ENCODE measurements at regions not wholly inside any gene's neighbourhood (a gene's known extent, or its start where the extent isn't known, plus 50 kb on each side); places are given as distances from the start of the nearest gene placed in this dataset.
"Not testable (repeated sequence)": the region's sequence is repeated elsewhere in the genome, so short reads cannot be mapped to it uniquely, and the experiment has no call there.

- DNase-seq (ENCODE audit: low spot score) = no peak
These were observed 189.5 kb downstream of the ERCC6L2 start for GRCh38 chr9:96064826-96065481.

GRCh38 chr9:96062854-96063253, 187.4 kb downstream of the ERCC6L2 start:
- DNase-seq (ENCODE audit: low spot score) = no peak

GRCh38 chr9:96062031-96062430, 186.5 kb downstream of the ERCC6L2 start:
- no peak for DNase-seq (ENCODE audit: low spot score)

GRCh38 chr9:96061293-96061987, 185.9 kb downstream of the ERCC6L2 start:
- peak; percentile 60 for DNase-seq (ENCODE audit: low spot score)

GRCh38 chr9:96058218-96058617, 182.7 kb downstream of the ERCC6L2 start:
- DNase-seq (ENCODE audit: low spot score) = no peak

- DNase-seq (ENCODE audit: low spot score) = no peak
These were observed 181.7 kb downstream of the ERCC6L2 start for GRCh38 chr9:96057155-96057554.

GRCh38 chr9:96056226-96056625, 180.7 kb downstream of the ERCC6L2 start:
- DNase-seq (ENCODE audit: low spot score) = no peak

GRCh38 chr9:96054248-96054647, 178.8 kb downstream of the ERCC6L2 start:
- not testable (repeated sequence) for DNase-seq (ENCODE audit: low spot score)

- no peak for DNase-seq (ENCODE audit: low spot score)
These were observed 177.2 kb downstream of the ERCC6L2 start for GRCh38 chr9:96052686-96053085.

- DNase-seq (ENCODE audit: low spot score) = no peak
These were observed 175.9 kb downstream of the ERCC6L2 start for GRCh38 chr9:96051423-96051822.

- no peak for DNase-seq (ENCODE audit: low spot score)
These were observed 175.3 kb downstream of the ERCC6L2 start for GRCh38 chr9:96050861-96051155.

- DNase-seq (ENCODE audit: low spot score) = no peak
These were observed 174.8 kb downstream of the ERCC6L2 start for GRCh38 chr9:96050048-96050860.

- no peak for DNase-seq (ENCODE audit: low spot score)
These were observed 173.7 kb downstream of the ERCC6L2 start for GRCh38 chr9:96048956-96049831.

GRCh38 chr9:96048104-96048955, 172.8 kb downstream of the ERCC6L2 start:
- DNase-seq (ENCODE audit: low spot score) = no peak

- no peak for DNase-seq (ENCODE audit: low spot score)
These were observed 172.2 kb downstream of the ERCC6L2 start for GRCh38 chr9:96047741-96048103.

- DNase-seq (ENCODE audit: low spot score) = no peak
These were observed 171.7 kb downstream of the ERCC6L2 start for GRCh38 chr9:96047116-96047639.

- no peak for DNase-seq (ENCODE audit: low spot score)
These were observed 170.3 kb downstream of the ERCC6L2 start for GRCh38 chr9:96045811-96046210.

GRCh38 chr9:96044401-96044800, 168.9 kb downstream of the ERCC6L2 start:
- DNase-seq (ENCODE audit: low spot score) = no peak

GRCh38 chr9:96040591-96041461, 165.3 kb downstream of the ERCC6L2 start:
- no peak for DNase-seq (ENCODE audit: low spot score)

- no peak for DNase-seq (ENCODE audit: low spot score)
These were observed 163.4 kb downstream of the ERCC6L2 start for GRCh38 chr9:96038914-96039313.

All from GM03348 (cell line).